HL-60 (cell line): ENCODE measurements at regions not wholly inside any gene's neighbourhood (a gene's known extent, or its start where the extent isn't known, plus 50 kb on each side); places are given as distances from the start of the nearest gene placed in this dataset.

Source experiments
- DNase-seq, 2 experiments: peaks; one replicate each; pipeline ENCODE4 v3.0.0-alpha.2; 2010 to 2020; ENCODE audit warnings: low read depth in 1 of 2, low spot score in 1 of 2
- H3K27ac ChIP-seq: fragments of 250-450 bp; sonication (Bioruptor Pico); replicated peaks from 2 replicates; pipeline ENCODE4 v1.5.1; 2020; ENCODE audit warnings: mild to moderate bottlenecking, moderate library complexity
- H3K27me3 ChIP-seq: fragments of 250-450 bp; sonication (Bioruptor Pico); 2 replicates; pipeline ENCODE4 v1.5.1; 2021; ENCODE audit warnings: mild to moderate bottlenecking, moderate library complexity; ENCODE audit not compliant: insufficient read depth, poor library complexity, severe bottlenecking
- H3K4me3 ChIP-seq: replicated peaks from 2 replicates; pipeline ENCODE4 v1.5.1; 2011; ENCODE audit warnings: mild to moderate bottlenecking, control low read depth, low read length; ENCODE audit not compliant: insufficient read depth
- CTCF ChIP-seq: IDR thresholded peaks from one replicate; pipeline ENCODE4 v1.5.1; 2011; ENCODE audit warnings: low read length, control low read depth, inconsistent platforms; ENCODE audit not compliant: insufficient read depth
- GABPA ChIP-seq: IDR thresholded peaks from 2 replicates; pipeline ENCODE4 v1.6.1; 2012; ENCODE audit warnings: low read depth
- POLR2AphosphoS5 ChIP-seq: IDR thresholded peaks from 2 replicates; pipeline ENCODE4 v1.6.1; 2012; ENCODE audit warnings: low read depth
- REST ChIP-seq: IDR thresholded peaks from 2 replicates; pipeline ENCODE4 v1.6.1; 2012; ENCODE audit warnings: low read depth; ENCODE audit not compliant: insufficient replicate concordance
- SPI1 ChIP-seq: IDR thresholded peaks from 2 replicates; pipeline ENCODE4 v1.6.1; 2012; ENCODE audit warnings: low read depth, mild to moderate bottlenecking, borderline replicate concordance

GRCh38 chr16:79825002-79825401, 224.5 kb upstream of the MAF start:
- no peak for DNase-seq
- Histone ChIP-seq H3K27ac (no peak overlapping the region), H3K4me3 (no peak overlapping the region), H3K27me3 (no peaks in the 10 kb centered on the region)
- TF ChIP-seq GABPA (no peak), POLR2AphosphoS5 (no peak)

- TF ChIP-seq REST = no peak
- no peak for TF ChIP-seq CTCF
- no peak for TF ChIP-seq POLR2AphosphoS5
- no peak for TF ChIP-seq GABPA
- TF ChIP-seq SPI1 = no peak
- Histone ChIP-seq H3K27me3 (no peaks in the 10 kb centered on the region), H3K4me3 (no peak overlapping the region), H3K27ac (no peak overlapping the region)
- DNase-seq = no peak
Measured at GRCh38 chr16:79823639-79824038, 223.1 kb upstream of the MAF start.

GRCh38 chr16:79821911-79822310, 221.4 kb upstream of the MAF start:
- no peaks in the 10 kb centered on the region for H3K27me3 ChIP-seq
- H3K4me3 ChIP-seq = no peak overlapping the region
- no peak overlapping the region for H3K27ac ChIP-seq
- TF ChIP-seq SPI1 = no peak
- no peak for TF ChIP-seq CTCF
- TF ChIP-seq GABPA = no peak
- TF ChIP-seq POLR2AphosphoS5 = no peak
- TF ChIP-seq REST = no peak
- DNase-seq = no peak

GRCh38 chr16:79816081-79816497, 215.6 kb upstream of the MAF start:
- H3K27me3 ChIP-seq = no peaks in the 10 kb centered on the region
- no peak overlapping the region for H3K4me3 ChIP-seq

More at GRCh38 chr16:79816081-79816497, 215.6 kb upstream of the MAF start:
- DNase-seq = no peak
- TF ChIP-seq REST = no peak
- TF ChIP-seq POLR2AphosphoS5 = no peak
- no peak for TF ChIP-seq CTCF
- no peak for TF ChIP-seq GABPA
- no peak for TF ChIP-seq SPI1
- H3K27ac ChIP-seq = no peak overlapping the region
